ENCODE measurements at regions not wholly inside any gene's neighbourhood (a gene's known extent, or its start where the extent isn't known, plus 50 kb on each side); places are given as distances from the start of the nearest gene placed in this dataset.

DNA sequence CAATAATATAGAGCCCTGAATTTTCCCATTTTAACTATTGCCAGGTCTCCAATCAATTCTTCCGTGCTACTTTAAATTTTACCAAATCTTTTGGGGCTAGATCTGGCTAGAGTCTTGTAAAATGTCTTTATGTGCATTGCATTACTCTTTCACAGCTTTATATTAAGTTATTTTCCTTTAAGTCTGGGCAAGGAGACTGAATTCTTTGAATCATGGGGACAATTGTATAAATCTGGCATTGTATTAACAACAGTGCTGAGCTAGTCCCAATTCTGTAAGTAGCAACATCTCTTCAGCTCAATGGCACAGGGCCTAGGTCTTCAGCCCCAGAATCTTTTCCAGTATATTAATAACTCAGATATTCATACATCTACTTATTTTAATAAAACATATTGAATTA is 1080.4 kb upstream of the INTU start (continued):
- no peak for TF ChIP-seq RB1 (IDR thresholded peaks at IDR 0.05; ENCODE audit: borderline replicate concordance)

DNA sequence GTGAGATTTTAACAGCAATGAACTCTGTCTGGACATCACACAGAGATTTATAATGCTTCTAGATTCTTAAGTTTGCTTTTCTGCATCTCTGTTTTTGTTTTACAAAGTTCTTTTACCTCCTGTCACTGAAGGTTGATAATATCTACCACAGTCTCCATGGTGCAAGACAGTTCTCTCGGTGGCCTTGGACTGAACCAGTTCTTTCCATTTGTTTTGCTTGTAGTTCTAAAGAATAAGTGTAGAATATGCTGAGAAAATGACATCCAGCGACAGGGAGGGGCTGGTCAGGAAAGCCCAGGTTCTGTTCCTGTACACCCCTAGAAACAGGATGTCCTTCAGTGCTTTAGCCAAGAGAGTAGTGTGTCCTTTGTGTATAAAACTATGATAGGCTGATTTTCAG is 1079.5 kb upstream of the INTU start:
- H2AFZ ChIP-seq (ENCODE audit: control insufficient read depth, low read depth, low read length), result no peak overlapping the region
- no peak for FAIRE-seq

DNA sequence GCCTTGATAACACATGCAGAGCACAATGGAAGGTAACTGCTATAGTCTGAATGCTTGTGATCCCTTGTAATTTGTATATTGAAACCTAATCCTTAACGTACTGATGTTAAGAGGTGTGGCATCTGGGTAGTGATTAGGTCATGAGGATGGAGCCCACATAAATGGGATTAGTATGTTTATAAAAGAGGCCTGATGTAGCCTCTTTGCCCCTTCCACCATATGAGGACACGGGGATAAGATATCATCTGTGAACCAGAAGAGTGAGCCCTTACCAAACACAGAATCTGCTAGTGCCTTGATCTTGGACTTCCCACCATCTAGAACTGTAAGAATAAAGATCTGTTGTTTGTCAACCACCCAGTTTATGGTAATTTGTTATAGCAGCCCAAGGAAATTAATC is 1074.2 kb upstream of the INTU start:
- ChIA-PET POLR2A (no interaction called here), RAD21 (ENCODE audit: unreplicated experiment) (no interaction called here), CTCF (no interaction called here), SMC1A (ENCODE audit: uncharacterized antibody, unreplicated experiment) (no interaction called here)
- H3K9me3 ChIP-seq (replicated peaks; ENCODE audit: control insufficient read depth, insufficient read depth, low read length), result no peaks in the 10 kb centered on the region
- no peaks in the 10 kb centered on the region for H3K4me1 ChIP-seq (ENCODE audit: control insufficient read depth, insufficient read depth, low read length)
- intact Hi-C loops (cut with micrococcal nuclease; ENCODE audit: unreplicated experiment), result no loop called here
- TF ChIP-seq PAX8 (IDR thresholded peaks at IDR 0.05) (no peak), MXI1 (IDR thresholded peaks at IDR 0.05; ENCODE audit: low read depth, low read length) (no peak)
- no peak overlapping the region for H3K4me3 ChIP-seq
- no peak overlapping the region for H3K9ac ChIP-seq (ENCODE audit: control insufficient read depth, insufficient read depth, low read length)
- WGBS (ENCODE audit: insufficient coverage, insufficient replicate concordance, low lambda C conversion rate, missing lambda C conversion rate), result 3% methylated on average over 2 of the region's 2 CpGs
- H2AFZ ChIP-seq (ENCODE audit: control insufficient read depth, low read depth, low read length), result no peak overlapping the region
- H3K27ac ChIP-seq (ENCODE audit: control insufficient read depth, insufficient read depth), result no peak overlapping the region
- no peaks in the 10 kb centered on the region for H3K27me3 ChIP-seq (replicated peaks in 1 of 2; ENCODE audit: control insufficient read depth in 2 of 2, insufficient read depth in 2 of 2, low read length in 1 of 2)
- no TSS peak for BruUV-seq (replicated peaks)
- no peak overlapping the region for H3K4me2 ChIP-seq (ENCODE audit: control insufficient read depth, insufficient read depth)
- no peaks in the 10 kb centered on the region for H3K79me2 ChIP-seq (ENCODE audit: control insufficient read depth, insufficient read depth, low read length)
- in situ Hi-C loops (cut with MboI), result no loop called here
- DNase-seq (ENCODE audit: low read depth, low spot score) (no peak), ATAC-seq (no peak), FAIRE-seq (no peak)
- H4K20me1 ChIP-seq (ENCODE audit: control insufficient read depth, insufficient read depth), result no peaks in the 10 kb centered on the region
- H3K36me3 ChIP-seq (ENCODE audit: control insufficient read depth in 2 of 2, insufficient read depth in 2 of 2, low read length in 1 of 2), result no peaks in the 10 kb centered on the region

More for the DNA sequence above, 1079.5 kb upstream of the INTU start:
- ChIA-PET RAD21 (ENCODE audit: unreplicated experiment) (no interaction called here), POLR2A (no interaction called here), SMC1A (ENCODE audit: uncharacterized antibody, unreplicated experiment) (no interaction called here), CTCF (interaction anchor here (0.9 kb wide), 1 partner anchor 23 kb away, joined by 3 read pairs; no protein-coding TSS in a partner anchor)
- Histone ChIP-seq H3K4me3 (no peak overlapping the region), H3K4me1 (ENCODE audit: control insufficient read depth, insufficient read depth, low read length) (no peaks in the 10 kb centered on the region), H3K4me2 (ENCODE audit: control insufficient read depth, insufficient read depth) (no peak overlapping the region), H3K79me2 (ENCODE audit: control insufficient read depth, insufficient read depth, low read length) (no peaks in the 10 kb centered on the region), H3K9ac (ENCODE audit: control insufficient read depth, insufficient read depth, low read length) (no peak overlapping the region), H3K27me3 (replicated peaks in 1 of 2; ENCODE audit: control insufficient read depth in 2 of 2, insufficient read depth in 2 of 2, low read length in 1 of 2) (no peaks in the 10 kb centered on the region), H3K27ac (ENCODE audit: control insufficient read depth, insufficient read depth) (no peak overlapping the region), H3K9me3 (replicated peaks; ENCODE audit: control insufficient read depth, insufficient read depth, low read length) (no peaks in the 10 kb centered on the region), H3K36me3 (ENCODE audit: control insufficient read depth in 2 of 2, insufficient read depth in 2 of 2, low read length in 1 of 2) (no peaks in the 10 kb centered on the region), H4K20me1 (ENCODE audit: control insufficient read depth, insufficient read depth) (no peaks in the 10 kb centered on the region)
- ATAC-seq (no peak), DNase-seq (ENCODE audit: low read depth, low spot score) (no peak)
- intact Hi-C loops (cut with micrococcal nuclease; ENCODE audit: unreplicated experiment), result no loop called here
- WGBS (ENCODE audit: insufficient coverage, insufficient replicate concordance, low lambda C conversion rate, missing lambda C conversion rate), result 14% methylated on average over 2 of the region's 2 CpGs
- in situ Hi-C loops (cut with MboI), result no loop called here
- no TSS peak for BruUV-seq (replicated peaks)
- TF ChIP-seq IKZF2 (IDR thresholded peaks at IDR 0.05) (no peak), JUNB (IDR thresholded peaks at IDR 0.05) (no peak), SMAD5 (IDR thresholded peaks at IDR 0.05; ENCODE audit: low read depth) (no peak), TARDBP (IDR thresholded peaks at IDR 0.05; ENCODE audit: borderline replicate concordance) (no peak), GABPA (IDR thresholded peaks at IDR 0.05; ENCODE audit: low read depth) (no peak), TCF12 (IDR thresholded peaks at IDR 0.05; ENCODE audit: low read depth, low read length) (no peak), YBX1 (IDR thresholded peaks at IDR 0.05) (no peak)
